Gastrocnemius medialis (tissue), 4 donors: ENCODE measurements at regions not wholly inside any gene's neighbourhood (a gene's known extent, or its start where the extent isn't known, plus 50 kb on each side); places are given as distances from the start of the nearest gene placed in this dataset.

ENCODE experiments used
- ATAC-seq, 2 donors: fragments of 150-250 bp; one replicate each; pipeline ENCODE4 v1.9.1; 2016
- DNase-seq, 2 donors: peaks; one replicate each; pipeline ENCODE4 v3.0.0-alpha.2; 2019
- H3K27ac ChIP-seq, 4 donors: fragments of 200-600 bp; sonication (generic); 1 replicate in 1 of 4; 2 replicates in 3 of 4; pipeline ENCODE4 v1.5.1; 2016 to 2018; ENCODE audit warnings: mild to moderate bottlenecking in 2 of 4, moderate library complexity in 1 of 4
- H3K27me3 ChIP-seq, 3 donors: fragments of 200-600 bp; sonication (generic) in 2 of 3; 1 replicate in 1 of 3; 2 replicates in 2 of 3; pipeline versions ENCODE4 v1.5.1 to v1.6.0; 2016 to 2019; ENCODE audit warnings: mild to moderate bottlenecking in 1 of 3, moderate library complexity in 1 of 3
- H3K36me3 ChIP-seq, 2 donors: fragments of 200-600 bp; sonication (generic) in 1 of 2; one replicate each; pipeline ENCODE4 v1.5.1; 2017 to 2018
- H3K4me1 ChIP-seq, 2 donors: fragments of 200-600 bp; sonication (generic) in 1 of 2; one replicate each; pipeline ENCODE4 v1.5.1; 2016 to 2017; ENCODE audit warnings: mild to moderate bottlenecking in 2 of 2
- H3K4me3 ChIP-seq, 4 donors: fragments of 200-600 bp; sonication (generic) in 3 of 4; 1 replicate in 1 of 4; 2 replicates in 3 of 4; pipeline ENCODE4 v1.5.1; 2016 to 2019; ENCODE audit warnings: mild to moderate bottlenecking in 2 of 4
- H3K9me3 ChIP-seq, 3 donors: fragments of 200-600 bp; sonication (generic) in 2 of 3; 1 replicate in 1 of 3; 2 replicates in 2 of 3; pipeline ENCODE4 v1.5.1; 2016 to 2019
- CTCF ChIP-seq, 5 experiments: fragments of 450-650 bp in 3 of 5; fragments of 200-600 bp in 2 of 5; sonication (generic) in 2 of 5; IDR thresholded peaks in 4 of 5; conservative IDR thresholded peaks in 1 of 5; 1 replicate in 4 of 5; 2 replicates in 1 of 5; pipeline ENCODE4 v1.5.1; 2016 to 2019; ENCODE audit warnings: antibody characterized with exemption in 5 of 5, mild to moderate bottlenecking in 3 of 5, moderate library complexity in 3 of 5
- POLR2A ChIP-seq, 2 donors: fragments of 450-650 bp; IDR thresholded peaks; one replicate each; pipeline ENCODE4 v1.6.1; 2017; ENCODE audit warnings: antibody characterized with exemption in 2 of 2, mild to moderate bottlenecking in 2 of 2, moderate library complexity in 2 of 2
- in situ Hi-C, 4 donors: fragments of 200-750 bp; cut with MboI; loops; one replicate each; pipeline versions ENCODE4 v1.15.0 to v1.8.0; 2017; ENCODE audit warnings: low sequenced_read_pairs in 4 of 4
- intact Hi-C: fragments of 100-400 bp; cut with DNase I; formaldehyde crosslinking; loops from one replicate; pipeline ENCODE4 v1.15.1; 2023; ENCODE audit warnings: low total_unique reads

- no peak overlapping the region for H3K27ac ChIP-seq
- no peaks in the 10 kb centered on the region for H3K9me3 ChIP-seq
- H3K27me3 ChIP-seq = no peaks in the 10 kb centered on the region
- in situ Hi-C loops = no loop called here
- DNase-seq = no peak
- TF ChIP-seq POLR2A (IDR thresholded peaks at IDR 0.05) (no peak), CTCF (IDR thresholded peaks at IDR 0.05 in 4 of 5, conservative IDR thresholded peaks at IDR 0.05 in 1 of 5) (no peak)
- intact Hi-C loops = no loop called here
- H3K36me3 ChIP-seq = no peaks in the 10 kb centered on the region
- no peak for ATAC-seq
- H3K4me1 ChIP-seq = no peaks in the 10 kb centered on the region
- no peak overlapping the region for H3K4me3 ChIP-seq
Measured at GRCh38 chr4:81528200-81528599, 56.5 kb upstream of the RASGEF1B start.

- TF ChIP-seq POLR2A (IDR thresholded peaks at IDR 0.05) (no peak), CTCF (IDR thresholded peaks at IDR 0.05 in 4 of 5, conservative IDR thresholded peaks at IDR 0.05 in 1 of 5) (no peak)
- H3K4me1 ChIP-seq = no peaks in the 10 kb centered on the region
- in situ Hi-C loops = no loop called here
- no peak overlapping the region for H3K27ac ChIP-seq
- no peaks in the 10 kb centered on the region for H3K36me3 ChIP-seq
- DNase-seq (no peak), ATAC-seq (no peak)
- no peaks in the 10 kb centered on the region for H3K27me3 ChIP-seq
- intact Hi-C loops = no loop called here
- H3K9me3 ChIP-seq = no peaks in the 10 kb centered on the region
- no peak overlapping the region for H3K4me3 ChIP-seq
Measured at GRCh38 chr4:81527709-81528108, 56.0 kb upstream of the RASGEF1B start.

- intact Hi-C loops = no loop called here
- no peak for ATAC-seq
- Histone ChIP-seq H3K4me1 (no peaks in the 10 kb centered on the region), H3K27me3 (no peaks in the 10 kb centered on the region), H3K36me3 (no peaks in the 10 kb centered on the region), H3K4me3 (no peak overlapping the region), H3K9me3 (no peaks in the 10 kb centered on the region), H3K27ac (no peak overlapping the region)
- in situ Hi-C loops = no loop called here
- DNase-seq = no peak
- TF ChIP-seq CTCF (IDR thresholded peaks at IDR 0.05 in 4 of 5, conservative IDR thresholded peaks at IDR 0.05 in 1 of 5) (no peak), POLR2A (IDR thresholded peaks at IDR 0.05) (no peak)
Measured at GRCh38 chr4:81527115-81527514, 55.4 kb upstream of the RASGEF1B start.

DNA sequence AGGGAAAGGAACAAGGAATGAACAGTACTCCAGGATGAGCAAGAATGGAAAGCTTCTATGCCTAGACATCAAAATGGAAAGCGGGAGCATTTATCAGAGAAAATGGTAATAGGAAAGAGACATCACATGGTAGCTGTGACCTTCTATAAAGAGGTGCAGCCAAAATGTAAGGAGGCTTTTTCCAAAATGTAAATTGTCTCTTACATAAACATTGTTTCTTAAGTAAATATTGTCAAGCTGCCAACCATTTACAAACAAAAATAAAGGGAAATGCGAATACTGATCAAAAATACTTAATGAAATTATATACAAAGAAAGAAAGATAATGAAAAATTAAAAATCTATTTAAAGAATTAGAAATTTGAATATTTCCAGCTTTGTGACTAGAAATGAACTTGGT, 55.0 kb upstream of the RASGEF1B start:
- H3K27ac ChIP-seq = no peak overlapping the region
- intact Hi-C loops = no loop called here
- ATAC-seq = no peak

More for the DNA sequence above, 55.0 kb upstream of the RASGEF1B start:
- no peak for TF ChIP-seq POLR2A (IDR thresholded peaks at IDR 0.05)
- TF ChIP-seq CTCF (IDR thresholded peaks at IDR 0.05 in 4 of 5, conservative IDR thresholded peaks at IDR 0.05 in 1 of 5) = no peak
- no peak overlapping the region for H3K4me3 ChIP-seq
- no peaks in the 10 kb centered on the region for H3K9me3 ChIP-seq
- in situ Hi-C loops = no loop called here
- DNase-seq = no peak
- no peaks in the 10 kb centered on the region for H3K4me1 ChIP-seq
- H3K36me3 ChIP-seq = no peaks in the 10 kb centered on the region
- no peaks in the 10 kb centered on the region for H3K27me3 ChIP-seq
